Hepatocyte (in vitro differentiated cells): ENCODE measurements at regions not wholly inside any gene's neighbourhood (a gene's known extent, or its start where the extent isn't known, plus 50 kb on each side); places are given as distances from the start of the nearest gene placed in this dataset.
"Not testable (repeated sequence)": the region's sequence is repeated elsewhere in the genome, so short reads cannot be mapped to it uniquely, and the experiment has no call there.

Experiments used
- DNase-seq: peaks from one replicate; pipeline ENCODE4 v3.0.0-alpha.2; 2016; ENCODE audit warnings: low spot score
- H2AFZ ChIP-seq: fragments of 200-600 bp; sonication (generic); 2 replicates; pipeline ENCODE4 v1.6.0; 2016; ENCODE audit warnings: antibody characterized with exemption, mild to moderate bottlenecking
- H3K27ac ChIP-seq: fragments of 200-600 bp; sonication (generic); 2 replicates; pipeline ENCODE4 v1.5.1; 2016; ENCODE audit warnings: mild to moderate bottlenecking
- H3K27me3 ChIP-seq: fragments of 200-600 bp; sonication (generic); 2 replicates; pipeline ENCODE4 v1.6.1; 2016
- H3K36me3 ChIP-seq: fragments of 200-600 bp; sonication (generic); replicated peaks from 2 replicates; pipeline ENCODE4 v1.5.1; 2016; ENCODE audit warnings: low read depth; ENCODE audit not compliant: insufficient read depth
- H3K4me1 ChIP-seq: fragments of 200-600 bp; sonication (generic); 2 replicates; pipeline ENCODE4 v1.5.1; 2016; ENCODE audit warnings: mild to moderate bottlenecking, moderate library complexity; ENCODE audit not compliant: insufficient read depth
- H3K4me2 ChIP-seq: fragments of 200-600 bp; sonication (generic); 2 replicates; pipeline ENCODE4 v1.6.0; 2016
- H3K4me3 ChIP-seq: fragments of 200-600 bp; sonication (generic); 2 replicates; pipeline ENCODE4 v1.5.1; 2016; ENCODE audit warnings: mild to moderate bottlenecking
- H3K79me2 ChIP-seq: fragments of 200-600 bp; sonication (generic); 2 replicates; pipeline ENCODE4 v1.6.0; 2017; ENCODE audit warnings: mild to moderate bottlenecking
- H3K9me2 ChIP-seq: fragments of 200-600 bp; sonication (generic); replicated peaks from 2 replicates; pipeline ENCODE4 v1.6.0; 2017; ENCODE audit warnings: mild to moderate bottlenecking; ENCODE audit not compliant: insufficient read depth
- H3K9me3 ChIP-seq: fragments of 200-600 bp; sonication (generic); 2 replicates; pipeline ENCODE4 v1.5.1; 2016; ENCODE audit warnings: low read depth, mild to moderate bottlenecking
- H4K20me1 ChIP-seq: fragments of 200-600 bp; sonication (generic); 2 replicates; pipeline ENCODE4 v1.6.0; 2016; ENCODE audit warnings: mild to moderate bottlenecking; ENCODE audit not compliant: insufficient read depth, poor library complexity, severe bottlenecking
- EZH2 ChIP-seq: fragments of 200-600 bp; sonication (generic); IDR thresholded peaks from 2 replicates; pipeline ENCODE4 v1.6.1; 2016; ENCODE audit warnings: antibody characterized with exemption, mild to moderate bottlenecking, borderline replicate concordance
- EZH2phosphoT487 ChIP-seq: fragments of 200-600 bp; sonication (generic); IDR thresholded peaks from one replicate; pipeline ENCODE4 v1.6.1; 2018; ENCODE audit warnings: antibody characterized with exemption, mild to moderate bottlenecking, low read depth, moderate library complexity; ENCODE audit not compliant: unreplicated experiment, severe bottlenecking
- WGBS: methylation state at CpG from one replicate; pipeline ENCODE4 v1.1.6; 2016; ENCODE audit warnings: low lambda C conversion rate; ENCODE audit errors: missing lambda C conversion rate; 5-methylcytosine and 5-hydroxymethylcytosine counted together
- TF ChIP-seq, protein P1 (sequence below): fragments of 200-600 bp; sonication (generic); IDR thresholded peaks from 2 replicates; pipeline ENCODE4 v1.5.1; 2016; ENCODE audit warnings: antibody characterized with exemption, mild to moderate bottlenecking; ENCODE audit not compliant: poor library complexity

DNA sequence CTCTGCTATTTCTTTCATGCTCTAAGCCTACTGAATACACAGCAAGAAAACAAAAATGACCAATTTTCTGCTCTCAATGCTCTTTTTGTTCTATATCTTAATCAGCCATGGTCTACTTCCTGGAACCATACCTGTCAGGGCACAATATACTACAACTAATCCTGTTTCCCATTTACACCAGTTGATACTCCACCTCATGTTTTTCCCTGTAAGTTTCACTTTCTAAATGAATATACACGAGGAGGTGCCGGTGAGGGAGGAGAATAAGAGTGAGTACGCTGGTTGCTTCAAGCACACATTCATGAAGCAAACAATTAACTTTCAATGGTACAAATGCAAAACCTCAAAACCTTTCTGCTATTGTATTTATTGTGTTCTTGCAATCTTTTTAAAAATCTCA lies 443.1 kb upstream of the ID4 start:
- TF ChIP-seq EZH2phosphoT487 (no peak), EZH2 (no peak)
- TF ChIP-seq, protein P1, sequence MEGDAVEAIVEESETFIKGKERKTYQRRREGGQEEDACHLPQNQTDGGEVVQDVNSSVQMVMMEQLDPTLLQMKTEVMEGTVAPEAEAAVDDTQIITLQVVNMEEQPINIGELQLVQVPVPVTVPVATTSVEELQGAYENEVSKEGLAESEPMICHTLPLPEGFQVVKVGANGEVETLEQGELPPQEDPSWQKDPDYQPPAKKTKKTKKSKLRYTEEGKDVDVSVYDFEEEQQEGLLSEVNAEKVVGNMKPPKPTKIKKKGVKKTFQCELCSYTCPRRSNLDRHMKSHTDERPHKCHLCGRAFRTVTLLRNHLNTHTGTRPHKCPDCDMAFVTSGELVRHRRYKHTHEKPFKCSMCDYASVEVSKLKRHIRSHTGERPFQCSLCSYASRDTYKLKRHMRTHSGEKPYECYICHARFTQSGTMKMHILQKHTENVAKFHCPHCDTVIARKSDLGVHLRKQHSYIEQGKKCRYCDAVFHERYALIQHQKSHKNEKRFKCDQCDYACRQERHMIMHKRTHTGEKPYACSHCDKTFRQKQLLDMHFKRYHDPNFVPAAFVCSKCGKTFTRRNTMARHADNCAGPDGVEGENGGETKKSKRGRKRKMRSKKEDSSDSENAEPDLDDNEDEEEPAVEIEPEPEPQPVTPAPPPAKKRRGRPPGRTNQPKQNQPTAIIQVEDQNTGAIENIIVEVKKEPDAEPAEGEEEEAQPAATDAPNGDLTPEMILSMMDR = no peak
- H3K36me3 ChIP-seq = no peaks in the 10 kb centered on the region
- no peak overlapping the region for H3K4me3 ChIP-seq
- H2AFZ ChIP-seq = no peak overlapping the region
- H3K4me2 ChIP-seq = no peak overlapping the region
- H3K9me2 ChIP-seq = no peaks in the 10 kb centered on the region
- no peaks in the 10 kb centered on the region for H3K4me1 ChIP-seq
- no peaks in the 10 kb centered on the region for H4K20me1 ChIP-seq
- no peak overlapping the region for H3K27ac ChIP-seq
- no peak for DNase-seq
- H3K27me3 ChIP-seq = no peaks in the 10 kb centered on the region
- no peaks in the 10 kb centered on the region for H3K79me2 ChIP-seq
- no peaks in the 10 kb centered on the region for H3K9me3 ChIP-seq
- WGBS = 90% methylated on average over 3 of the region's 3 CpGs

DNA sequence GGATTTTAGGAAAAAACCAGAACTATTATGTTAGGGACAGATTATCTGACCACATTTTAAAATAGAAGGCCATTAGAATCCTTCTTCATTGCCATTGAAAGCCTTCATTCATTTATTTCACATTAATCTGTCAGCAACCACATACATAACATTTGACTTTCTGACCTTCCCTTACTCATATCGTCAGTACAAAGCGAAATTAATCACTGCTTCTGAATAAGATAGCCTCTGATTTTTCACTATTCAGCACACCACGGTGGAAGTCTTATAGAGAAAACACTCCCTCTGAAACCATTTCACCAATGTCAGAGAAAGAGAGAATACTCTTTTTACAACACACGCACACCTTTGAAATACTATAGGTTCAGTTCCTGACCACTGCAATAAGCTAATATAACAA lies 442.5 kb upstream of the ID4 start:
- no peak for DNase-seq
- Histone ChIP-seq H3K4me3 (no peak overlapping the region), H3K9me3 (no peaks in the 10 kb centered on the region), H3K79me2 (no peaks in the 10 kb centered on the region), H3K27me3 (no peaks in the 10 kb centered on the region), H3K36me3 (no peaks in the 10 kb centered on the region), H2AFZ (no peak overlapping the region), H4K20me1 (no peaks in the 10 kb centered on the region), H3K27ac (no peak overlapping the region), H3K4me2 (no peak overlapping the region), H3K9me2 (no peaks in the 10 kb centered on the region), H3K4me1 (no peaks in the 10 kb centered on the region)
- TF ChIP-seq EZH2phosphoT487 = no peak
- TF ChIP-seq EZH2 = no peak
- TF ChIP-seq, protein P1 = no peak
- 79% methylated on average over 4 of the region's 4 CpGs for WGBS

DNA sequence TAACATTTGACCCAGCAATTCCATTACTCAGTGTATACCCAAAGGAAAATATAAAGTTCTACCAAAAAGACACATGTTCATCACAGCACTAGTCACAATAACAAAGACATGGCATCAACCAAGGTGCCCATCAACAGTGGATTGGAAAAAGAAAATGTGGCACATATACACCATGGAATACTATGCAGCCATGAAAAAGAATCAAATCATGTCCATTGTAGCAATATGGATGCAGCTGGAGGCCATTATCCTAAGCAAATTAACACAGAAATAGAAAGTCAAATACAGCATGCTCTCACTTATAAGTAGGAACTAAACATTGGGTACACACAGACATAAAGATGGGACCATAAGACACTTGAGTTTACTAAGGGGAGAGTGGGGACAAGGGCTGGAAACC lies 441.9 kb upstream of the ID4 start:
- Histone ChIP-seq H3K9me3 (no peaks in the 10 kb centered on the region), H3K27me3 (no peaks in the 10 kb centered on the region), H3K9me2 (no peaks in the 10 kb centered on the region), H3K36me3 (no peaks in the 10 kb centered on the region), H3K4me1 (no peaks in the 10 kb centered on the region), H3K4me2 (no peak overlapping the region), H3K4me3 (no peak overlapping the region), H4K20me1 (no peaks in the 10 kb centered on the region), H2AFZ (no peak overlapping the region), H3K79me2 (no peaks in the 10 kb centered on the region), H3K27ac (no peak overlapping the region)
- DNase-seq = no peak
- TF ChIP-seq EZH2phosphoT487 = no peak
- TF ChIP-seq, protein P1 = no peak
- no peak for TF ChIP-seq EZH2

DNA sequence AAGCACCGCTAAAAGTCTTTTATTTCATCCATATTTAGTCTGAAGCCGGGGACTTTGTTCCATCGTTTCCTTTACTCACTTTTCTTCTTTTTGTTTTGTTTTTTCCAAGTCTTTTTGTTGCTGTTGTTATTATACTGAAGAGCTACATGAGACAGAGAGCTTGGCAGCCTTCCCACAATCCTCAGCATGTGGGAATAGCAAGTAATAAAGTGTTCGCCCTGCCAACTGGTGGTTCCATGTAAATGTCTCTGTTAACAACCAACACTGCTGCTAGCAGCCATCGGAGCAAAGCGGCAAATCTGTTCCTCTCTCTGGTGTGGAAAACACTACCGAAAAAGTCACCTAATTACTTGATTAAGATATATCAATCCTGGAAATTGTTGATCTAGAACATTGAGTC lies 437.8 kb upstream of the ID4 start:
- Histone ChIP-seq H3K9me2 (no peaks in the 10 kb centered on the region), H3K27ac (no peak overlapping the region), H3K4me3 (no peak overlapping the region), H3K4me1 (no peaks in the 10 kb centered on the region), H3K9me3 (no peaks in the 10 kb centered on the region), H2AFZ (no peak overlapping the region), H4K20me1 (no peaks in the 10 kb centered on the region), H3K36me3 (no peaks in the 10 kb centered on the region), H3K4me2 (no peak overlapping the region), H3K27me3 (no peaks in the 10 kb centered on the region), H3K79me2 (no peaks in the 10 kb centered on the region)
- TF ChIP-seq EZH2phosphoT487 (no peak), EZH2 (no peak)
- TF ChIP-seq, protein P1 = no peak
- DNase-seq = peak; percentile 32
- WGBS = 87% methylated on average over 7 of the region's 7 CpGs

DNA sequence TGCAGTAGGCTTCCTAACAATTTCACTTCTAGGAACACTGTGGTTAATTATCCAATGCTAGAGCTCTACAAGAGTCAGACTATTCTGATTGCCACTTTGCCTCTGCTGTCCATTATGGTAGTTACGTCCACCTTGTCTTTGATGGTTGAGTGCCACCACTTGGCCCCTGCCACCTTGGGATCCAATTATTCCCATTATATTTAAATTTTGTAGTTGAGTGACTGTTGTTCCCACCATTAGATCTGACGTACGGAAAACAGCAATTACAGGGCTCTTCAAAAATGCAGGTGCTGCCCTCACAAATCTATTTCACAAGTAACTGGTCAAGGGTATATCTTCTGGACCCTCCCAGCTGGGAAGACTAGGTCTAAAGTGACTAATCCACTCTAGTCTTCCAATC lies 432.3 kb upstream of the ID4 start:
- not testable (repeated sequence) for H2AFZ ChIP-seq, DNase-seq, H3K4me3 ChIP-seq, H3K9me2 ChIP-seq, H3K4me2 ChIP-seq, H3K4me1 ChIP-seq, H3K9me3 ChIP-seq, H3K27me3 ChIP-seq, H3K79me2 ChIP-seq, H3K36me3 ChIP-seq, H3K27ac ChIP-seq, H4K20me1 ChIP-seq
- WGBS = 96% methylated on average over 3 of the region's 3 CpGs
